Neural cell (in vitro differentiated cells): ENCODE measurements at regions not wholly inside any gene's neighbourhood (a gene's known extent, or its start where the extent isn't known, plus 50 kb on each side); places are given as distances from the start of the nearest gene placed in this dataset.

ENCODE experiments used
- H2AFZ ChIP-seq: fragments of 200-600, 300-800 bp; sonication (generic), shearing (Covaris generic); 2 replicates; pipeline ENCODE4 v1.6.0; 2014; ENCODE audit warnings: low read depth, mild to moderate bottlenecking, antibody characterized with exemption, low read length, moderate library complexity
- H3F3A ChIP-seq: fragments of 200-600 bp; shearing (Covaris generic); 2 replicates; pipeline ENCODE4 v1.6.1; 2016; ENCODE audit warnings: mild to moderate bottlenecking, moderate library complexity, mixed read lengths, antibody characterized with exemption, low read length; ENCODE audit not compliant: insufficient read depth, poor library complexity, severe bottlenecking
- H3K27ac ChIP-seq: fragments of 200-600, 300-800 bp; sonication (generic), shearing (Covaris generic); 2 replicates; pipeline ENCODE4 v1.5.1; 2014; ENCODE audit warnings: mild to moderate bottlenecking, low read length, moderate library complexity
- H3K27me3 ChIP-seq: fragments of 300-800, 200-600 bp; sonication (generic), shearing (Covaris generic); 2 replicates; pipeline ENCODE4 v1.6.0; 2014; ENCODE audit warnings: mild to moderate bottlenecking, low read depth, low read length, moderate library complexity; ENCODE audit not compliant: insufficient read depth
- H3K36me3 ChIP-seq: fragments of 300-800, 200-600 bp; sonication (generic), shearing (Covaris generic); 2 replicates; pipeline ENCODE4 v1.5.1; 2014; ENCODE audit warnings: mild to moderate bottlenecking, antibody characterized with exemption, low read length, moderate library complexity; ENCODE audit not compliant: insufficient read depth
- H3K4me2 ChIP-seq: fragments of 300-800, 200-600 bp; sonication (generic), shearing (Covaris generic); 2 replicates; pipeline ENCODE4 v1.6.0; 2014; ENCODE audit warnings: mild to moderate bottlenecking, low read length
- H3K4me3 ChIP-seq: fragments of 300-800, 200-600 bp; sonication (generic), shearing (Covaris generic); 2 replicates; pipeline ENCODE4 v1.5.1; 2014; ENCODE audit warnings: mild to moderate bottlenecking, low read length, moderate library complexity
- H3K79me2 ChIP-seq: fragments of 200-600 bp; shearing (Covaris generic); replicated peaks from 2 replicates; pipeline ENCODE4 v1.6.0; 2014; ENCODE audit warnings: mild to moderate bottlenecking, low read length, moderate library complexity; ENCODE audit not compliant: insufficient read depth
- H3K9ac ChIP-seq: fragments of 300-800, 200-600 bp; sonication (generic), shearing (Covaris generic); 2 replicates; pipeline ENCODE4 v1.6.1; 2016; ENCODE audit warnings: mild to moderate bottlenecking, low read length, mixed read lengths
- H3K9me2 ChIP-seq: fragments of 200-600 bp; shearing (Covaris generic); 2 replicates; pipeline ENCODE4 v1.6.1; 2016; ENCODE audit warnings: mild to moderate bottlenecking, low read length, mixed read lengths; ENCODE audit not compliant: insufficient read depth
- H3K9me3 ChIP-seq: fragments of 200-600, 300-800 bp; sonication (generic), shearing (Covaris generic); 2 replicates; pipeline ENCODE4 v1.6.1; 2016; ENCODE audit warnings: mild to moderate bottlenecking, mixed run types, low read length, moderate library complexity, mixed read lengths
- H4K20me1 ChIP-seq: fragments of 200-600 bp; shearing (Covaris generic); 2 replicates; pipeline ENCODE4 v1.6.1; 2016; ENCODE audit warnings: mild to moderate bottlenecking, mixed run types; ENCODE audit not compliant: insufficient read depth
- EP300 ChIP-seq: fragments of 450-650 bp; conservative IDR thresholded peaks from 2 replicates; pipeline ENCODE4 v1.6.1; 2014; ENCODE audit warnings: antibody characterized with exemption, mild to moderate bottlenecking, moderate library complexity; ENCODE audit not compliant: poor library complexity, severe bottlenecking
- EZH2 ChIP-seq: fragments of 200-600, 300-800 bp; shearing (Covaris generic), sonication (generic); IDR thresholded peaks from 2 replicates; pipeline ENCODE4 v1.6.1; 2014; ENCODE audit warnings: antibody characterized with exemption, low read length, borderline replicate concordance, mild to moderate bottlenecking; ENCODE audit not compliant: insufficient read depth, poor library complexity, severe bottlenecking
- MXI1 ChIP-seq: fragments of 450-650 bp; conservative IDR thresholded peaks from 2 replicates; pipeline ENCODE4 v1.6.1; 2014; ENCODE audit warnings: antibody characterized with exemption, mild to moderate bottlenecking; ENCODE audit not compliant: poor library complexity, severe bottlenecking
- POLR2AphosphoS5 ChIP-seq: IDR thresholded peaks from 2 replicates; pipeline ENCODE4 v1.6.1; 2012
- RAD21 ChIP-seq: fragments of 450-650 bp; conservative IDR thresholded peaks from 2 replicates; pipeline ENCODE4 v1.6.1; 2014; ENCODE audit warnings: antibody characterized with exemption, mild to moderate bottlenecking, moderate library complexity
- SMC3 ChIP-seq: fragments of 450-650 bp; conservative IDR thresholded peaks from 2 replicates; pipeline ENCODE4 v1.6.1; 2014; ENCODE audit warnings: antibody characterized with exemption, mild to moderate bottlenecking, moderate library complexity; ENCODE audit not compliant: poor library complexity
- TAF1 ChIP-seq: IDR thresholded peaks from 2 replicates; pipeline ENCODE4 v1.6.1; 2012; ENCODE audit warnings: low read depth
- TF ChIP-seq, protein P1 (sequence below): IDR thresholded peaks from 2 replicates; pipeline ENCODE4 v1.6.1; 2012; ENCODE audit warnings: borderline replicate concordance
- TF ChIP-seq, protein P2 (sequence below): fragments of 450-650 bp; IDR thresholded peaks from 2 replicates; pipeline ENCODE4 v1.5.1; 2014; ENCODE audit warnings: antibody characterized with exemption, mild to moderate bottlenecking, moderate library complexity; ENCODE audit not compliant: poor library complexity, severe bottlenecking

DNA sequence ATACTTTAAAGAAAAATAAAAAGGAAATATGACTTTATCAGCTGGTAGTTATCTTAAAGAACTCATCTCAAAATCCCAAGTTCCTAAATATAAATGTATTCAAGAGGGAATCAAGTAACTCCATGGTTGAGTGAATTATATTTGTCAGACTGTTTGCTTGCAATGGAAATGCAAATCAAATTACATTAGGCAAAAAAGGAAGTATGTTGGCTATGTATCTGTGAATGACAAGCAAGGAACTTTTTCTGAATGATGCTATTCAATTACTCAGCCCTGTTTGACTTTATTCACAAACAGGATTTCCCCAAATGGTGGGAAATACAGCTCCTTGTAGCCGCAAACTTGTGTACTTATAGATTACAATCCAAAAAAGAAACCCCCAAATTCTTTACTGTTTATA, 309.1 kb downstream of the ARL6IP6 start:
- H3K27ac ChIP-seq: no peak overlapping the region
- H3K79me2 ChIP-seq: no peaks in the 10 kb centered on the region
- H3K9me3 ChIP-seq: no peaks in the 10 kb centered on the region
- H3K27me3 ChIP-seq: no peaks in the 10 kb centered on the region
- TF ChIP-seq, protein P1, sequence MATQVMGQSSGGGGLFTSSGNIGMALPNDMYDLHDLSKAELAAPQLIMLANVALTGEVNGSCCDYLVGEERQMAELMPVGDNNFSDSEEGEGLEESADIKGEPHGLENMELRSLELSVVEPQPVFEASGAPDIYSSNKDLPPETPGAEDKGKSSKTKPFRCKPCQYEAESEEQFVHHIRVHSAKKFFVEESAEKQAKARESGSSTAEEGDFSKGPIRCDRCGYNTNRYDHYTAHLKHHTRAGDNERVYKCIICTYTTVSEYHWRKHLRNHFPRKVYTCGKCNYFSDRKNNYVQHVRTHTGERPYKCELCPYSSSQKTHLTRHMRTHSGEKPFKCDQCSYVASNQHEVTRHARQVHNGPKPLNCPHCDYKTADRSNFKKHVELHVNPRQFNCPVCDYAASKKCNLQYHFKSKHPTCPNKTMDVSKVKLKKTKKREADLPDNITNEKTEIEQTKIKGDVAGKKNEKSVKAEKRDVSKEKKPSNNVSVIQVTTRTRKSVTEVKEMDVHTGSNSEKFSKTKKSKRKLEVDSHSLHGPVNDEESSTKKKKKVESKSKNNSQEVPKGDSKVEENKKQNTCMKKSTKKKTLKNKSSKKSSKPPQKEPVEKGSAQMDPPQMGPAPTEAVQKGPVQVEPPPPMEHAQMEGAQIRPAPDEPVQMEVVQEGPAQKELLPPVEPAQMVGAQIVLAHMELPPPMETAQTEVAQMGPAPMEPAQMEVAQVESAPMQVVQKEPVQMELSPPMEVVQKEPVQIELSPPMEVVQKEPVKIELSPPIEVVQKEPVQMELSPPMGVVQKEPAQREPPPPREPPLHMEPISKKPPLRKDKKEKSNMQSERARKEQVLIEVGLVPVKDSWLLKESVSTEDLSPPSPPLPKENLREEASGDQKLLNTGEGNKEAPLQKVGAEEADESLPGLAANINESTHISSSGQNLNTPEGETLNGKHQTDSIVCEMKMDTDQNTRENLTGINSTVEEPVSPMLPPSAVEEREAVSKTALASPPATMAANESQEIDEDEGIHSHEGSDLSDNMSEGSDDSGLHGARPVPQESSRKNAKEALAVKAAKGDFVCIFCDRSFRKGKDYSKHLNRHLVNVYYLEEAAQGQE: no peak
- no peak overlapping the region for H3K4me3 ChIP-seq
- no peaks in the 10 kb centered on the region for H4K20me1 ChIP-seq
- no peak overlapping the region for H2AFZ ChIP-seq
- no peaks in the 10 kb centered on the region for H3F3A ChIP-seq
- H3K9me2 ChIP-seq: no peaks in the 10 kb centered on the region
- no peak overlapping the region for H3K4me2 ChIP-seq
- no peaks in the 10 kb centered on the region for H3K36me3 ChIP-seq
- H3K9ac ChIP-seq: no peak overlapping the region

DNA sequence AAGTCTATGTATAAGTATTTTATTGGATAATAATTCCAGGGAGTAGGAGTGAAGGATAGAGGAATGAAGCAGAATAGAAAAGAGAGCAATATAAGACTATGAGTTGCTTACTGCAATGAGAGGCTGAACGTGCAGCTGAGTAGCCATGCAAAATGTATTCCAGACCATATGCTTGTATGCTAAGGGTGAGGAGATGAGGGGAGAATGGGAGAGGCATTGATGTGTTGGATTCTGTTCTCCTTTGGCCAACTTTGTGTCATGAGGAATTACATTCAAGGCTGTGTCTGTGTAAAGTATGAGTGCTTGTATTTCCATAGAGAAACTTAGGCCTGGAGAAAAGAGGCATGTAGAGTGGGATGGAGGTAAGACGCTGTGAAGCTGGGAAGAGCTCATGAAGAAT, 301.8 kb downstream of the ARL6IP6 start:
- Histone ChIP-seq H3K79me2 (no peaks in the 10 kb centered on the region), H2AFZ (no peak overlapping the region)
- TF ChIP-seq SMC3 (no peak), RAD21 (no peak), MXI1 (no peak), TAF1 (no peak), EP300 (no peak), POLR2AphosphoS5 (no peak), EZH2 (no peak)
- TF ChIP-seq, protein P2, sequence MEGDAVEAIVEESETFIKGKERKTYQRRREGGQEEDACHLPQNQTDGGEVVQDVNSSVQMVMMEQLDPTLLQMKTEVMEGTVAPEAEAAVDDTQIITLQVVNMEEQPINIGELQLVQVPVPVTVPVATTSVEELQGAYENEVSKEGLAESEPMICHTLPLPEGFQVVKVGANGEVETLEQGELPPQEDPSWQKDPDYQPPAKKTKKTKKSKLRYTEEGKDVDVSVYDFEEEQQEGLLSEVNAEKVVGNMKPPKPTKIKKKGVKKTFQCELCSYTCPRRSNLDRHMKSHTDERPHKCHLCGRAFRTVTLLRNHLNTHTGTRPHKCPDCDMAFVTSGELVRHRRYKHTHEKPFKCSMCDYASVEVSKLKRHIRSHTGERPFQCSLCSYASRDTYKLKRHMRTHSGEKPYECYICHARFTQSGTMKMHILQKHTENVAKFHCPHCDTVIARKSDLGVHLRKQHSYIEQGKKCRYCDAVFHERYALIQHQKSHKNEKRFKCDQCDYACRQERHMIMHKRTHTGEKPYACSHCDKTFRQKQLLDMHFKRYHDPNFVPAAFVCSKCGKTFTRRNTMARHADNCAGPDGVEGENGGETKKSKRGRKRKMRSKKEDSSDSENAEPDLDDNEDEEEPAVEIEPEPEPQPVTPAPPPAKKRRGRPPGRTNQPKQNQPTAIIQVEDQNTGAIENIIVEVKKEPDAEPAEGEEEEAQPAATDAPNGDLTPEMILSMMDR: no peak
- TF ChIP-seq, protein P1: no peak

More for the DNA sequence above, 301.8 kb downstream of the ARL6IP6 start:
- no peaks in the 10 kb centered on the region for H3F3A ChIP-seq
- no peak overlapping the region for H3K9ac ChIP-seq
- no peaks in the 10 kb centered on the region for H4K20me1 ChIP-seq
- no peaks in the 10 kb centered on the region for H3K9me3 ChIP-seq
- no peaks in the 10 kb centered on the region for H3K9me2 ChIP-seq
- no peak overlapping the region for H3K4me3 ChIP-seq
- H3K4me2 ChIP-seq: no peak overlapping the region
- H3K27ac ChIP-seq: no peak overlapping the region
- no peaks in the 10 kb centered on the region for H3K36me3 ChIP-seq
- H3K27me3 ChIP-seq: no peaks in the 10 kb centered on the region
